Osteoblast (primary cell): ENCODE measurements at regions not wholly inside any gene's neighbourhood (a gene's known extent, or its start where the extent isn't known, plus 50 kb on each side); places are given as distances from the start of the nearest gene placed in this dataset.

Experiments used
- DNase-seq: peaks from one replicate; pipeline ENCODE4 v3.0.0; 2011; ENCODE audit warnings: low spot score, mixed read lengths; ENCODE audit not compliant: insufficient read length; ENCODE audit errors: missing footprints
- H2AFZ ChIP-seq: 2 replicates; pipeline ENCODE4 v1.6.0; 2011; ENCODE audit warnings: mild to moderate bottlenecking, low read length
- H3K27ac ChIP-seq: 2 replicates; pipeline ENCODE4 v1.5.1; 2011; ENCODE audit warnings: mild to moderate bottlenecking, low read depth, low read length, moderate library complexity
- H3K27me3 ChIP-seq: 2 replicates; pipeline ENCODE4 v1.6.0; 2012; ENCODE audit warnings: mild to moderate bottlenecking, control low read depth, inconsistent platforms, low read length, moderate library complexity; ENCODE audit not compliant: insufficient read depth
- H3K36me3 ChIP-seq: 2 replicates; pipeline ENCODE4 v1.5.1; 2011; ENCODE audit warnings: mild to moderate bottlenecking, low read length, control low read depth, moderate library complexity; ENCODE audit not compliant: insufficient read depth
- H3K4me1 ChIP-seq: 2 replicates; pipeline ENCODE4 v1.5.1; 2011; ENCODE audit warnings: mild to moderate bottlenecking, low read length, control low read depth, moderate library complexity; ENCODE audit not compliant: insufficient read depth
- H3K4me2 ChIP-seq: 2 replicates; pipeline ENCODE4 v1.6.0; 2011; ENCODE audit warnings: mild to moderate bottlenecking, low read length; ENCODE audit not compliant: insufficient read depth
- H3K4me3 ChIP-seq: fragments of 200-600 bp; sonication (generic); 3 replicates; pipeline ENCODE4 v1.5.1; 2012; ENCODE audit warnings: mild to moderate bottlenecking, low read length, inconsistent platforms; ENCODE audit not compliant: insufficient read depth
- H3K79me2 ChIP-seq: 2 replicates; pipeline ENCODE4 v1.6.0; 2012; ENCODE audit warnings: mild to moderate bottlenecking, low read length, control low read depth, inconsistent platforms; ENCODE audit not compliant: insufficient read depth
- H3K9me3 ChIP-seq: 2 replicates; pipeline ENCODE4 v1.5.1; 2011; ENCODE audit warnings: low read depth, low read length, control low read depth
- H4K20me1 ChIP-seq: 2 replicates; pipeline ENCODE4 v1.6.0; 2012; ENCODE audit warnings: mild to moderate bottlenecking, low read length, control low read depth; ENCODE audit not compliant: insufficient read depth
- CTCF ChIP-seq: IDR thresholded peaks from 2 replicates; pipeline ENCODE4 v1.5.1; 2011; ENCODE audit warnings: mild to moderate bottlenecking, low read depth, low read length, moderate library complexity; ENCODE audit errors: extremely low read depth

- no peak overlapping the region for H3K27ac ChIP-seq
- H3K36me3 ChIP-seq: no peaks in the 10 kb centered on the region
- peaks cover 3% of the 10 kb centered on the region for H3K9me3 ChIP-seq
- H4K20me1 ChIP-seq: no peaks in the 10 kb centered on the region
- H3K4me1 ChIP-seq: no peaks in the 10 kb centered on the region
- no peak for DNase-seq
- H3K79me2 ChIP-seq: no peaks in the 10 kb centered on the region
- no peak overlapping the region for H2AFZ ChIP-seq
- H3K27me3 ChIP-seq: no peaks in the 10 kb centered on the region
- no peak for TF ChIP-seq CTCF
- no peak overlapping the region for H3K4me3 ChIP-seq
- no peak overlapping the region for H3K4me2 ChIP-seq
Measured at GRCh38 chr10:85458324-85458723, 908.3 kb downstream of the GRID1 start.

GRCh38 chr10:85459906-85460305 is 906.7 kb downstream of the GRID1 start:
- Histone ChIP-seq H2AFZ (no peak overlapping the region), H3K4me3 (no peak overlapping the region), H4K20me1 (no peaks in the 10 kb centered on the region), H3K4me1 (no peaks in the 10 kb centered on the region), H3K27ac (no peak overlapping the region), H3K79me2 (no peaks in the 10 kb centered on the region), H3K36me3 (no peaks in the 10 kb centered on the region), H3K27me3 (no peaks in the 10 kb centered on the region), H3K4me2 (no peak overlapping the region), H3K9me3 (no peaks in the 10 kb centered on the region)
- no peak for TF ChIP-seq CTCF
- DNase-seq: no peak

- no peaks in the 10 kb centered on the region for H3K4me1 ChIP-seq
- no peaks in the 10 kb centered on the region for H3K9me3 ChIP-seq
- H3K27ac ChIP-seq: no peak overlapping the region
- no peak overlapping the region for H3K4me3 ChIP-seq
- H3K79me2 ChIP-seq: no peaks in the 10 kb centered on the region
- H3K36me3 ChIP-seq: no peaks in the 10 kb centered on the region
- no peak overlapping the region for H2AFZ ChIP-seq
- TF ChIP-seq CTCF: no peak
- no peaks in the 10 kb centered on the region for H4K20me1 ChIP-seq
- no peak overlapping the region for H3K4me2 ChIP-seq
- H3K27me3 ChIP-seq: no peaks in the 10 kb centered on the region
- DNase-seq: no peak
Measured at GRCh38 chr10:85464336-85464735, 902.3 kb downstream of the GRID1 start.

GRCh38 chr10:85477979-85478378 is 888.6 kb downstream of the GRID1 start:
- no peak overlapping the region for H3K4me3 ChIP-seq
- no peak for DNase-seq
- H3K79me2 ChIP-seq: no peaks in the 10 kb centered on the region
- H2AFZ ChIP-seq: no peak overlapping the region
- no peak overlapping the region for H3K4me2 ChIP-seq
- no peaks in the 10 kb centered on the region for H3K36me3 ChIP-seq
- no peak overlapping the region for H3K27ac ChIP-seq
- no peaks in the 10 kb centered on the region for H4K20me1 ChIP-seq
- H3K9me3 ChIP-seq: peaks cover 3% of the 10 kb centered on the region
- H3K4me1 ChIP-seq: no peaks in the 10 kb centered on the region
- no peaks in the 10 kb centered on the region for H3K27me3 ChIP-seq
- TF ChIP-seq CTCF: no peak
